ENCODE measurements at regions not wholly inside any gene's neighbourhood (a gene's known extent, or its start where the extent isn't known, plus 50 kb on each side); places are given as distances from the start of the nearest gene placed in this dataset.
A peak's percentile ranks its signal among the peaks of the same experiment; 100 is the strongest.

DNA sequence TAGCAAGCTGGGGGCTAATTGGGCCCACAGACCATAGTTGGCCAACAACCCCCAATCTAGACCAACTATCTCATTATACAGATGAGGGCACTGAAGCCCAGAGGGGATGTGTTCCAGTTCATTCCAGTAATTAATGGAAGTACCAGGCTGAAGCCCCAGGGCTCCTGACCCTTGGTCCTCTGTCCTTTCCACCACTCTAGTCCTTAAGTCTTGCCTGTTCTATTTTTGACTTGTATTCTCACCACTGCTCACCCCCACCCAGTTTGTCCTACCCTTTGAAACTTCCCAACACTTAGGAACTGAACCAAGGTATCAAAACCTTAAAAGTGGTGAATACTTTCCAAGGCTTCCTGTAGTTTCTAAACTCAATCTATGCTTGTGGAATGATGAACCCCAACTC is 407.4 kb downstream of the ENC1 start (continued):
- TF ChIP-seq, protein P1, sequence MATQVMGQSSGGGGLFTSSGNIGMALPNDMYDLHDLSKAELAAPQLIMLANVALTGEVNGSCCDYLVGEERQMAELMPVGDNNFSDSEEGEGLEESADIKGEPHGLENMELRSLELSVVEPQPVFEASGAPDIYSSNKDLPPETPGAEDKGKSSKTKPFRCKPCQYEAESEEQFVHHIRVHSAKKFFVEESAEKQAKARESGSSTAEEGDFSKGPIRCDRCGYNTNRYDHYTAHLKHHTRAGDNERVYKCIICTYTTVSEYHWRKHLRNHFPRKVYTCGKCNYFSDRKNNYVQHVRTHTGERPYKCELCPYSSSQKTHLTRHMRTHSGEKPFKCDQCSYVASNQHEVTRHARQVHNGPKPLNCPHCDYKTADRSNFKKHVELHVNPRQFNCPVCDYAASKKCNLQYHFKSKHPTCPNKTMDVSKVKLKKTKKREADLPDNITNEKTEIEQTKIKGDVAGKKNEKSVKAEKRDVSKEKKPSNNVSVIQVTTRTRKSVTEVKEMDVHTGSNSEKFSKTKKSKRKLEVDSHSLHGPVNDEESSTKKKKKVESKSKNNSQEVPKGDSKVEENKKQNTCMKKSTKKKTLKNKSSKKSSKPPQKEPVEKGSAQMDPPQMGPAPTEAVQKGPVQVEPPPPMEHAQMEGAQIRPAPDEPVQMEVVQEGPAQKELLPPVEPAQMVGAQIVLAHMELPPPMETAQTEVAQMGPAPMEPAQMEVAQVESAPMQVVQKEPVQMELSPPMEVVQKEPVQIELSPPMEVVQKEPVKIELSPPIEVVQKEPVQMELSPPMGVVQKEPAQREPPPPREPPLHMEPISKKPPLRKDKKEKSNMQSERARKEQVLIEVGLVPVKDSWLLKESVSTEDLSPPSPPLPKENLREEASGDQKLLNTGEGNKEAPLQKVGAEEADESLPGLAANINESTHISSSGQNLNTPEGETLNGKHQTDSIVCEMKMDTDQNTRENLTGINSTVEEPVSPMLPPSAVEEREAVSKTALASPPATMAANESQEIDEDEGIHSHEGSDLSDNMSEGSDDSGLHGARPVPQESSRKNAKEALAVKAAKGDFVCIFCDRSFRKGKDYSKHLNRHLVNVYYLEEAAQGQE (IDR thresholded peaks at IDR 0.05; ENCODE audit: low read depth): no peak
- no peak for TF ChIP-seq RAD21 (IDR thresholded peaks at IDR 0.05; ENCODE audit: low read depth)

DNA sequence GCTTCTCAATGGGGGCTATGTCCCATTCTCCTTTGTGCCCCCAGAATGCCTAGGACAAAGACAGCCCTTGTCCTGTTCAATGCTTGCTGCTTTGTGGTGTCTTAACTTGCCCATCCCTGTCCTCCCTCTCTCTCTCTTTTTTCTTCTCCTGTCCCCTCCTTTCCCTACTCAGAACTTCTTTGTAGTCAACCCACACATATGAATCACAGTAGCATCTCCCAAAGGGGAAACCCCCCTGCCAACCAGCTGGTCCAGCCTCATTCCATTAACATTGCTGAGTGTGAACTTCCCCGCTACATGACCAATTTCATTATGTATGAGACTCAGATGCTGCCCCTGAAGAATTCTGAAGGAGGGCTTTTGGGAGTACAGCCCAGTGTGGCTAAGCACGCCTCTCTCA is 408.3 kb downstream of the ENC1 start:
- Histone ChIP-seq H3K9ac (ENCODE audit: low read length) (no peak overlapping the region), H3K27ac (ENCODE audit: low read depth, low read length) (no peak overlapping the region), H3K79me2 (ENCODE audit: insufficient read depth, low read length) (no peaks in the 10 kb centered on the region), H3K4me3 (replicated peaks in 1 of 2; ENCODE audit: low read depth in 1 of 2, low read length in 2 of 2) (no peak overlapping the region), H3K4me1 (ENCODE audit: control insufficient read depth in 1 of 2, insufficient read depth in 2 of 2, low read length in 2 of 2) (peaks cover 0 to 28% of the 10 kb centered on the region in 2 experiments; a peak in 2 of 4 replicates), H3K4me2 (ENCODE audit: low read length) (peak overlapping the region; percentile 36), H4K20me1 (ENCODE audit: insufficient read depth) (no peaks in the 10 kb centered on the region), H3K9me2 (ENCODE audit: insufficient read depth) (no peaks in the 10 kb centered on the region), H3K27me3 (ENCODE audit: insufficient read depth, low read length) (no peaks in the 10 kb centered on the region), H3K36me3 (ENCODE audit: control insufficient read depth in 1 of 2, insufficient read depth in 2 of 2, low read length in 2 of 2) (no peaks in the 10 kb centered on the region), H2AFZ (ENCODE audit: low read depth, low read length, poor library complexity, severe bottlenecking) (no peak overlapping the region), H3K9me3 (ENCODE audit: control insufficient read depth in 1 of 2, insufficient read depth in 1 of 2, low read depth in 1 of 2, low read length in 2 of 2) (no peaks in the 10 kb centered on the region)
- intact Hi-C loops (cut with micrococcal nuclease): no loop called here
- ATAC-seq (no peak; the same call in 1 of the 2 replicates), DNase-seq (ENCODE audit: low read depth, low spot score) (no peak)
- ChIA-PET POLR2A (no interaction called here), CTCF (no interaction called here), RAD21 (ENCODE audit: low non-redundant PET in 1 of 2, low total read pairs in 2 of 2, uncharacterized antibody in 2 of 2, unreplicated experiment in 2 of 2) (interaction anchor here in 1 of 2 experiments (0.6 kb wide), 1 partner anchor 237 kb away, joined by 4 read pairs; no protein-coding TSS in a partner anchor)
- TF ChIP-seq YY1 (IDR thresholded peaks at IDR 0.05; ENCODE audit: extremely low read depth, insufficient replicate concordance, low read depth, low read length): no peak
- TF ChIP-seq, protein P2, sequence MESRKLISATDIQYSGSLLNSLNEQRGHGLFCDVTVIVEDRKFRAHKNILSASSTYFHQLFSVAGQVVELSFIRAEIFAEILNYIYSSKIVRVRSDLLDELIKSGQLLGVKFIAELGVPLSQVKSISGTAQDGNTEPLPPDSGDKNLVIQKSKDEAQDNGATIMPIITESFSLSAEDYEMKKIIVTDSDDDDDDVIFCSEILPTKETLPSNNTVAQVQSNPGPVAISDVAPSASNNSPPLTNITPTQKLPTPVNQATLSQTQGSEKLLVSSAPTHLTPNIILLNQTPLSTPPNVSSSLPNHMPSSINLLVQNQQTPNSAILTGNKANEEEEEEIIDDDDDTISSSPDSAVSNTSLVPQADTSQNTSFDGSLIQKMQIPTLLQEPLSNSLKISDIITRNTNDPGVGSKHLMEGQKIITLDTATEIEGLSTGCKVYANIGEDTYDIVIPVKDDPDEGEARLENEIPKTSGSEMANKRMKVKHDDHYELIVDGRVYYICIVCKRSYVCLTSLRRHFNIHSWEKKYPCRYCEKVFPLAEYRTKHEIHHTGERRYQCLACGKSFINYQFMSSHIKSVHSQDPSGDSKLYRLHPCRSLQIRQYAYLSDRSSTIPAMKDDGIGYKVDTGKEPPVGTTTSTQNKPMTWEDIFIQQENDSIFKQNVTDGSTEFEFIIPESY (IDR thresholded peaks at IDR 0.05; ENCODE audit: extremely low read depth, insufficient replicate concordance, low read length): no peak
- peak; percentile 13; the same call in 1 of the 2 replicates for TF ChIP-seq FOSL1 (IDR thresholded peaks at IDR 0.05; ENCODE audit: low read depth)
- no peak for TF ChIP-seq ELF1 (IDR thresholded peaks at IDR 0.05; ENCODE audit: borderline replicate concordance, low read depth)
- BruUV-seq (replicated peaks): no TSS peak
